ENCODE measurements at regions not wholly inside any gene's neighbourhood (a gene's known extent, or its start where the extent isn't known, plus 50 kb on each side); places are given as distances from the start of the nearest gene placed in this dataset.

- H3K79me1 ChIP-seq (ENCODE audit: low read depth in 1 of 2, low read length in 2 of 2): no peaks in the 10 kb centered on the region
- no peak overlapping the region for H3K18ac ChIP-seq (ENCODE audit: low read depth, low read length)
- no peak overlapping the region for H2BK15ac ChIP-seq (ENCODE audit: low read depth, low read length)
- H3K9ac ChIP-seq (ENCODE audit: low read depth, low read length): no peak overlapping the region
- BruUV-seq (replicated peaks): no TSS peak
- no peak overlapping the region for H3K4me3 ChIP-seq (ENCODE audit: insufficient read depth, low read depth, low read length)
- H3K27ac ChIP-seq (ENCODE audit: insufficient read depth, low read length): no peak overlapping the region
- H2BK20ac ChIP-seq (ENCODE audit: low read depth, low read length): no peak overlapping the region
- H2AFZ ChIP-seq (replicated peaks; ENCODE audit: low read length, poor library complexity): no peak overlapping the region
- no peak overlapping the region for H2BK5ac ChIP-seq (ENCODE audit: low read depth, low read length, poor library complexity, severe bottlenecking)
- ChIA-PET POLR2A (ENCODE audit: unreplicated experiment) (no interaction called here), CTCF (interaction anchor here (0.7 kb wide), 1 partner anchor 41 kb away, joined by 3 read pairs; no protein-coding TSS in a partner anchor)
- H3K4me2 ChIP-seq (ENCODE audit: low read depth, low read length): no peak overlapping the region
- no peaks in the 10 kb centered on the region for H3K27me3 ChIP-seq (ENCODE audit: control insufficient read depth, insufficient read depth, low read length)
- H4K91ac ChIP-seq (ENCODE audit: insufficient read depth, low read depth, low read length): no peak overlapping the region
- no peak overlapping the region for H2BK120ac ChIP-seq (ENCODE audit: low read depth, low read length)
- TF ChIP-seq CEBPB (IDR thresholded peaks at IDR 0.05; ENCODE audit: low read depth, low read length) (no peak), SMC3 (IDR thresholded peaks at IDR 0.05; ENCODE audit: low read depth, low read length) (no peak), RCOR1 (IDR thresholded peaks at IDR 0.05; ENCODE audit: insufficient replicate concordance, low read length) (no peak), MAZ (IDR thresholded peaks at IDR 0.05; ENCODE audit: borderline replicate concordance, low read depth, low read length) (no peak), USF2 (IDR thresholded peaks at IDR 0.05; ENCODE audit: low read depth, low read length) (no peak), CHD1 (IDR thresholded peaks at IDR 0.05; ENCODE audit: low read depth, low read length) (no peak), RFX5 (IDR thresholded peaks at IDR 0.05; ENCODE audit: low read depth, low read length) (no peak), BHLHE40 (IDR thresholded peaks at IDR 0.05; ENCODE audit: low read depth, low read length) (no peak), MXI1 (IDR thresholded peaks at IDR 0.05; ENCODE audit: borderline replicate concordance, low read depth, low read length) (no peak), MAFK (IDR thresholded peaks at IDR 0.05; ENCODE audit: low read depth, low read length) (no peak), ELK1 (IDR thresholded peaks at IDR 0.05; ENCODE audit: borderline replicate concordance, low read depth, low read length) (no peak), RAD21 (IDR thresholded peaks at IDR 0.05; ENCODE audit: low read length) (no peak), CTCF (conservative IDR thresholded peaks at IDR 0.05; ENCODE audit: low read depth, low read length) (no peak), POLR2A (IDR thresholded peaks at IDR 0.05; ENCODE audit: low read depth, low read length) (no peak), FOS (IDR thresholded peaks at IDR 0.05; ENCODE audit: low read depth, low read length) (no peak)
- intact Hi-C loops (cut with micrococcal nuclease) (no loop called here), in situ Hi-C loops (cut with MboI; ENCODE audit: low sequenced_read_pairs) (no loop called here), dilution Hi-C loops (cut with HindIII; ENCODE audit: low sequenced_read_pairs, unreplicated experiment) (no loop called here)
- no peak overlapping the region for H4K8ac ChIP-seq (ENCODE audit: low read depth in 2 of 2, low read length in 2 of 2)
- no peak overlapping the region for H3K23ac ChIP-seq (ENCODE audit: low read depth, low read length)
- H4K20me1 ChIP-seq (ENCODE audit: insufficient read depth, low read length): no peaks in the 10 kb centered on the region
- no peaks in the 10 kb centered on the region for H3K4me1 ChIP-seq (ENCODE audit: control insufficient read depth, insufficient read depth, low read length)
- H3K56ac ChIP-seq (ENCODE audit: extremely low read depth, insufficient read depth, low read length): no peak overlapping the region
- DNase-seq: no peak
- no peaks in the 10 kb centered on the region for H3K9me1 ChIP-seq (ENCODE audit: insufficient read depth, low read length)
- H3K9me3 ChIP-seq (ENCODE audit: control insufficient read depth, insufficient read depth, low read length): peaks cover 1% of the 10 kb centered on the region; the same call in 1 of the 2 replicates
- H3K14ac ChIP-seq (replicated peaks; ENCODE audit: low read depth, low read length): no peak overlapping the region
- no peak overlapping the region for H3K4ac ChIP-seq (ENCODE audit: low read depth, low read length)
- H4K5ac ChIP-seq (ENCODE audit: low read depth, low read length): no peak overlapping the region
- no peak overlapping the region for H2AK5ac ChIP-seq (ENCODE audit: low read depth, low read length)
- no peak overlapping the region for H2AK9ac ChIP-seq (replicated peaks; ENCODE audit: low read depth, low read length, poor library complexity)
- H3K36me3 ChIP-seq (ENCODE audit: control insufficient read depth, insufficient read depth, low read length): no peaks in the 10 kb centered on the region
- no peak for ATAC-seq (ENCODE audit: low read depth)
- no CpG with 5 or more reads among the region's 1 CpG for WGBS, 2 experiments (ENCODE audit: extremely low coverage in 2 of 2, insufficient read length in 1 of 2)
Observed at GRCh38 chr4:12138488-12138887, 709.8 kb upstream of the HS3ST1 start.
